A673 (cell line): ENCODE measurements at regions not wholly inside any gene's neighbourhood (a gene's known extent, or its start where the extent isn't known, plus 50 kb on each side); places are given as distances from the start of the nearest gene placed in this dataset.

Experiments used
- BruUV-seq: library from RNA; stranded (reverse); fragments of 400-500 nt; replicated peaks from 2 replicates; lab custom pipeline; 2021; lab: Mats Ljungman, UMichigan
- CTCF ChIA-PET: fragments of 300-600 bp; sonication (Branson Sonifier 250); formaldehyde crosslinking; loops from one replicate; lab custom pipeline; 2022; ENCODE audit warnings: antibody characterized with exemption; lab: Charles Lee
- POLR2A ChIA-PET: fragments of 300-600 bp; sonication (Branson Sonifier 250); formaldehyde crosslinking; loops from one replicate; lab custom pipeline; 2022; ENCODE audit warnings: antibody characterized with exemption; ENCODE audit not compliant: low non-redundant PET; lab: Charles Lee
- DNase-seq: peaks from one replicate; pipeline ENCODE4 v3.0.0-alpha.2; 2015; ENCODE audit warnings: low spot score
- H3K27ac ChIP-seq: fragments of 200-600 bp; sonication (generic); 2 replicates; pipeline ENCODE4 v1.5.1; 2016; ENCODE audit warnings: mixed run types, low read depth, mild to moderate bottlenecking, mixed read lengths, antibody characterized with exemption, low read length; ENCODE audit not compliant: poor library complexity, severe bottlenecking
- H3K27me3 ChIP-seq: fragments of 200-600 bp; sonication (generic); replicated peaks from 2 replicates; pipeline ENCODE4 v1.6.1; 2017; ENCODE audit warnings: mixed run types, low read depth, mild to moderate bottlenecking, mixed read lengths, antibody characterized with exemption, low read length; ENCODE audit not compliant: insufficient read depth, poor library complexity
- H3K36me3 ChIP-seq: fragments of 200-600 bp; sonication (generic); 2 replicates; pipeline ENCODE4 v1.6.1; 2016; ENCODE audit warnings: mixed run types, mild to moderate bottlenecking, mixed read lengths, antibody characterized with exemption, low read length; ENCODE audit not compliant: insufficient read depth, poor library complexity, severe bottlenecking
- H3K4me1 ChIP-seq: fragments of 200-600 bp; sonication (generic); 2 replicates; pipeline ENCODE4 v1.6.1; 2017; ENCODE audit warnings: mixed run types, mild to moderate bottlenecking, mixed read lengths, antibody characterized with exemption, low read length; ENCODE audit not compliant: insufficient read depth, poor library complexity, severe bottlenecking
- H3K4me3 ChIP-seq: fragments of 200-600 bp; sonication (generic); 2 replicates; pipeline ENCODE4 v1.5.1; 2016; ENCODE audit warnings: low read depth, mixed run types, mild to moderate bottlenecking, mixed read lengths, low read length; ENCODE audit not compliant: poor library complexity, severe bottlenecking
- H3K9me3 ChIP-seq: fragments of 200-600 bp; sonication (generic); 2 replicates; pipeline ENCODE4 v1.6.1; 2016; ENCODE audit warnings: mixed run types, low read depth, mild to moderate bottlenecking, mixed read lengths, antibody characterized with exemption, low read length; ENCODE audit not compliant: poor library complexity, severe bottlenecking
- EZH2 ChIP-seq: fragments of 200-600 bp; sonication (generic); IDR thresholded peaks from 2 replicates; pipeline ENCODE4 v1.6.1; 2017; ENCODE audit warnings: borderline replicate concordance, low read depth, mild to moderate bottlenecking, mixed read lengths, antibody characterized with exemption, low read length; ENCODE audit not compliant: poor library complexity, severe bottlenecking
- intact Hi-C: fragments of 100-400 bp; cut with micrococcal nuclease; formaldehyde crosslinking; loops from one replicate; pipeline ENCODE4 v1.10.0; 2022; ENCODE audit not compliant: unreplicated experiment
- TF ChIP-seq, protein P1 (sequence below): fragments of 300-800, 200-600 bp; sonication (generic); conservative IDR thresholded peaks from 2 replicates; pipeline ENCODE4 v1.5.1; 2017; ENCODE audit warnings: low read depth, mild to moderate bottlenecking, antibody characterized with exemption, low read length, moderate library complexity, mixed read lengths

DNA sequence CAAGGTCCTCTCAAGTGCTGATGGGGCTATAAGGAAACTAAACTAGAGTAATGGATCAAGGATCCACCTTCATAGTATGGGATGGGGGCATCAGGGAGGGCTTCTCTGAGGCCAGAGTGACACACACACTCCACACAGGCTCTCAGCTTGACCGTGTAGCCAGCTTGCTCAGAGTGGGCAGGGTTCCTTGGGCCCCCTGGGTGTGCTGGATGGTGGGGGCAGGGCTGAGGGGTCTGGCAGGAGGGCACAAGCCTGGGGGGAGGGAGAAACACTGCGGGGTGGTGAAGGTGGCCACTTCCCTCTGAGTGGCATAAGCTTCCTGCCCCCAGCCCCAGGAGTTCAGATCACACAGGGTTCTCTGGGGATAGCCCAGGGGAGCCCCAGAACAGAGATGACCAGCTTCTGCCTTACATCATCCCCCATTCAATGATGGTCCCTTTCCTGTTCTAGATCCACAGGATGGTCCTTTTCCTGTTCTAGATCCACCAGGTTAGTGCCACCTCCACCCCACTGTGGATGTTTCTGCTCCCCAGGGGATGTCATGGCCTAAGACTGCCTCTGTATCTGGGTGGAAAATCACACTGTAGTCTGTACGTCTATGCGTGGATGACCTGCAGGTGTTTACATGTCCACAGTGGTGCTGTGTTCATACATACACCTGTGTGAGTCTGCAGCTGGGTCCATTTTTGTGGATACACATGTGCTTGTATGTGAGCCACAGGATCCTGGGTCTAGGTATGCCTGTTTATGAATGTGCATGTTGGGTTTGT, 525.0 kb downstream of the PTPRU start:
- no peak for DNase-seq
- ChIA-PET CTCF (no interaction called here), POLR2A (no interaction called here)
- TF ChIP-seq, protein P1, sequence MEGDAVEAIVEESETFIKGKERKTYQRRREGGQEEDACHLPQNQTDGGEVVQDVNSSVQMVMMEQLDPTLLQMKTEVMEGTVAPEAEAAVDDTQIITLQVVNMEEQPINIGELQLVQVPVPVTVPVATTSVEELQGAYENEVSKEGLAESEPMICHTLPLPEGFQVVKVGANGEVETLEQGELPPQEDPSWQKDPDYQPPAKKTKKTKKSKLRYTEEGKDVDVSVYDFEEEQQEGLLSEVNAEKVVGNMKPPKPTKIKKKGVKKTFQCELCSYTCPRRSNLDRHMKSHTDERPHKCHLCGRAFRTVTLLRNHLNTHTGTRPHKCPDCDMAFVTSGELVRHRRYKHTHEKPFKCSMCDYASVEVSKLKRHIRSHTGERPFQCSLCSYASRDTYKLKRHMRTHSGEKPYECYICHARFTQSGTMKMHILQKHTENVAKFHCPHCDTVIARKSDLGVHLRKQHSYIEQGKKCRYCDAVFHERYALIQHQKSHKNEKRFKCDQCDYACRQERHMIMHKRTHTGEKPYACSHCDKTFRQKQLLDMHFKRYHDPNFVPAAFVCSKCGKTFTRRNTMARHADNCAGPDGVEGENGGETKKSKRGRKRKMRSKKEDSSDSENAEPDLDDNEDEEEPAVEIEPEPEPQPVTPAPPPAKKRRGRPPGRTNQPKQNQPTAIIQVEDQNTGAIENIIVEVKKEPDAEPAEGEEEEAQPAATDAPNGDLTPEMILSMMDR, result no peak
- TF ChIP-seq EZH2, result no peak
- Histone ChIP-seq H3K27me3 (peaks cover 27% of the 10 kb centered on the region), H3K4me1 (no peaks in the 10 kb centered on the region), H3K4me3 (no peak overlapping the region), H3K9me3 (no peaks in the 10 kb centered on the region), H3K36me3 (no peaks in the 10 kb centered on the region), H3K27ac (no peak overlapping the region)
- intact Hi-C loops, result no loop called here
- no TSS peak for BruUV-seq

- POLR2A ChIA-PET, result no interaction called here
- no peak overlapping the region for H3K4me3 ChIP-seq
- H3K9me3 ChIP-seq, result no peaks in the 10 kb centered on the region
- H3K27ac ChIP-seq, result no peak overlapping the region
- intact Hi-C loops, result no loop called here
- H3K27me3 ChIP-seq, result peaks cover 16% of the 10 kb centered on the region
- H3K36me3 ChIP-seq, result no peaks in the 10 kb centered on the region
- CTCF ChIA-PET, result no interaction called here
- no TSS peak for BruUV-seq
- DNase-seq, result no peak
- TF ChIP-seq, protein P1, result no peak
- TF ChIP-seq EZH2, result no peak
- H3K4me1 ChIP-seq, result no peaks in the 10 kb centered on the region
Measured at GRCh38 chr1:29760067-29760564, 523.8 kb downstream of the PTPRU start.

- Histone ChIP-seq H3K36me3 (no peaks in the 10 kb centered on the region), H3K27me3 (peaks cover 10% of the 10 kb centered on the region), H3K4me1 (no peaks in the 10 kb centered on the region), H3K4me3 (no peak overlapping the region), H3K27ac (no peak overlapping the region), H3K9me3 (no peaks in the 10 kb centered on the region)
- CTCF ChIA-PET, result no interaction called here
- TF ChIP-seq EZH2, result no peak
- TF ChIP-seq, protein P1, result no peak
- intact Hi-C loops, result no loop called here
- POLR2A ChIA-PET, result no interaction called here
- no peak for DNase-seq
- no TSS peak for BruUV-seq
Measured at GRCh38 chr1:29758781-29759499, 522.6 kb downstream of the PTPRU start.
